GM12875 (cell line): ENCODE measurements at regions not wholly inside any gene's neighbourhood (a gene's known extent, or its start where the extent isn't known, plus 50 kb on each side); places are given as distances from the start of the nearest gene placed in this dataset.
"Not testable (repeated sequence)": the region's sequence is repeated elsewhere in the genome, so short reads cannot be mapped to it uniquely, and the experiment has no call there.

Source experiments
- H3K4me3 ChIP-seq: one replicate; pipeline ENCODE4 v1.5.1; 2011; ENCODE audit warnings: low read depth, low read length, control low read depth
- CTCF ChIP-seq: IDR thresholded peaks from 2 replicates; pipeline ENCODE4 v1.5.1; 2011; ENCODE audit warnings: low read depth, mild to moderate bottlenecking, control low read depth, inconsistent platforms, low read length, moderate library complexity, borderline replicate concordance; ENCODE audit not compliant: insufficient read depth

- H3K4me3 ChIP-seq = no peak overlapping the region
- no peak for TF ChIP-seq CTCF
These were observed 143.2 kb upstream of the PRICKLE2 start for GRCh38 chr3:64368257-64369020.

- TF ChIP-seq CTCF = no peak
- no peak overlapping the region for H3K4me3 ChIP-seq
These were observed 140.6 kb upstream of the PRICKLE2 start for GRCh38 chr3:64365877-64366276.

- TF ChIP-seq CTCF = no peak
- H3K4me3 ChIP-seq = no peak overlapping the region
These were observed 138.6 kb upstream of the PRICKLE2 start for GRCh38 chr3:64363842-64364241.

GRCh38 chr3:64361962-64362735 lies 136.9 kb upstream of the PRICKLE2 start:
- H3K4me3 ChIP-seq = no peak overlapping the region
- TF ChIP-seq CTCF = no peak

GRCh38 chr3:64361036-64361435 lies 135.8 kb upstream of the PRICKLE2 start:
- H3K4me3 ChIP-seq = not testable (repeated sequence)

GRCh38 chr3:64360280-64360679 lies 135.0 kb upstream of the PRICKLE2 start:
- H3K4me3 ChIP-seq = no peak overlapping the region
- no peak for TF ChIP-seq CTCF

GRCh38 chr3:64359735-64360134 lies 134.5 kb upstream of the PRICKLE2 start:
- H3K4me3 ChIP-seq = no peak overlapping the region
- no peak for TF ChIP-seq CTCF
